HG03039 (cell line): ENCODE measurements at regions not wholly inside any gene's neighbourhood (a gene's known extent, or its start where the extent isn't known, plus 50 kb on each side); places are given as distances from the start of the nearest gene placed in this dataset.

Experiments used
- ATAC-seq: cut with Tn5 transposase; IDR thresholded peaks from one replicate; pipeline ENCODE4 v1.9.1; 2021; ENCODE audit warnings: mild to moderate bottlenecking, moderate library complexity; ENCODE audit not compliant: unreplicated experiment

DNA sequence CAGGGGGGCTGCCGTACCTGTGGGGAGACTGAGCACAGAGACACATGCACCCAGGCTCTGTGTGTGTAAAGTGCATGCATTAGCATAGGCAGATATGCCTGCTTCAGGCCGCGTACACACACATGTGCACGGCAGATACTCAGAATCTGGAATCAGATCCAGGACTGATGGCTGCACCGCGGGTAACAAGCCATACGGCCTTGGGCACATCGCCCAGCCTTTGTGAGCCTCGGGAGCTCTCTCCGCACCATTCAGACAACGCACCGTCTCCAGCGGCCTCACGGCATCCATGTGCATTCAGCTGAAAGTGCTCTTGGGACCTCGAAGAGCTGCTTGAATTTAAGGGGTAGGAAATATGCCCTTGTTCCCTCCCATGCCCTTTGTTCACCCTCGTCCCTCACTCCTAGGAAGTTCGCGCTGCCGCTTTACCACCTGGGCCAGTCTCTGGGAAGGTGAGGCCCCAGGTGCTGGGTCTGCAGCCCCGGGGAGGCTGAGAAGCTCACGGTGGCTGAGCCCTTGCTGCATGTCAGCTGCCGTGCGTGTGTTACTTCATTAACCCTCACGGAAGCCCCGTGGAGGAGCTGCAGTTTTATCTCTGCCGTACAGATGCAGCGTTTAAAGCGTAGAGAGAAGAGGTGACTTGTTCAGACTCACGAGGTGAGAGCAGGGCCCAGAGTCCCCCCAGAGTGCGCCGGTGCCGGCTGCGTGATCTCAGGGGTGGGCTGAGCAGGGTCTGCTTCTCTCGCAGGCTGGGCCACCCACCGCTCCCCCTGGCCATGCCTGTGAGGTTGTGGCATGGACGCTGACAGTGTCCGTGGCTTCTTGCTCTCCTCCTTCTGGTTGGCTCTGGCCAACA lies 377.7 kb upstream of the MYT1L start:
- no peak for ATAC-seq

DNA sequence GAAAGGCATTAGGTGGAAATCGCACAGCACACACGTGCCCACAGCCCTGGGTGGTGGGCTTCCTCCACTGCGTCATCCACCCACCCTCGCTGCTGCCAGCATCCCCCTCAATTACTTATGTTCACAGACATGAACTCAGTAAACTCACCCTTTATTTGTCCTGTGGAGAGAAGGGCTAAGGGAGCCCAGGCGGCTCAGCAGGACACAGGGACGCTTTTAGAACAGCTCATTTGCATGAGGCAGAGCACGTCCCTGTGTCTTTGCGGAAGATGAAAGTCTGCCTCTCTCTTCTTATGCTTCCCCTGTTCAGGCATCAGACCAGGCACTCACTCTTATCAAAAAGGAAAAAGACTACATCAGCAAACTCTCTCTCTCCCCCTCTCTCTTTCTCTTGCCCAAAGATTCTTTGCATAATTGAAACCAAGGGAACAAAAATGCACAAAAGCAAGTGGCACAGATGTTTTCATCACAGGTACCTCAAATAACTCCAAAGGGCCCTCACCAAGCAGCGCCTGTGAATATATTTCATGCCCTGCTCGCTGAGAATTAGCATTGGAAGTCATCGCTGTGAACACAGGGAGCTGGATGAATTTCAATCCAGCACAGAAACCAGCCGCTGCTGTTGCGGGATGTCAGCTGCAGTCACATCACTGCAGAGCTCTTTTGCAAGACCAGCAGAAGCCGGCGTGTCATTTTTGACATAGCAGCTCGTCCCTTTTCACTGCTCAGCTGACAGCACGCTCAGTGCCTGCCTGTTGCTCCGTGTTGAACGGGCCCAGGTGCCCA lies 376.3 kb upstream of the MYT1L start:
- ATAC-seq, result no peak

DNA sequence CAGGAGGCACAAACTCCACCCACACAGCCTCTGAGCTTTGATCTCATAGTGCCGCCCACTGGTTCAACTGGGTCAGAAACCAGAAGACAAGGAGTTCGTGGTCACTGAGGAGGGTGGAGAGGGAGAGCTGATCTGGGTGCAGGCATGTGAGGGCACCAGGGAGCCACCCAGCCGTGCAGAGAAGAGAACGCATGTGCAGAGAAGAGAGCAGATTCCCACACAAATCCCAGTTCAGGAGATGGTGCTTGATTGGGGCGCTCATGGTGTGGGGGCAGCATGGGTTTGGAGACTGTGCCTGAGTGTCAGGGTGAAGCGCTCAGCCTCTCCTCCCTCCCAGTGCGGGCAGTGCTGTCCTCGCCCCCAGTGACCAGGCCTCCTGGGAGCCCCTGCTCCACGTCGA lies 375.2 kb upstream of the MYT1L start:
- no peak for ATAC-seq

DNA sequence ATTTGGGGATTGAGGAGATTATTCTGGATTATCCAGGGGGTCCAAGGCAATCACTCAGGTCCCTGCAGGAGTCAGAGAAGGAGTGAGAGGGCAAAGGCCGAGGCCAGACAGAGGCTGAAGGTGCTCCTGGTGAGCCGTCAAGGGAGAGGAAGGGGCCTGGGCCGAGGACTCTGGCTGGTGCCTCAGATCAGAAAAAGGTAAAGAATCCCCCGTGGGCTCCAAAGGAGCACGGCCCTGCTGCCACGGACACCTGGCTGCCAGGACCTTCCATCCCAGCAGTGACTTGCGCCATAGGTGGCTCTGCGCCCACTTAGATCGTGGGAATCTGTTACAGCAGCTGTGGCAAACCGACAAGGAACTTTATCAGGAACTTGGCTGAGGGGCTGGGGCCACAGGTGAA lies 374.8 kb upstream of the MYT1L start:
- no peak for ATAC-seq

DNA sequence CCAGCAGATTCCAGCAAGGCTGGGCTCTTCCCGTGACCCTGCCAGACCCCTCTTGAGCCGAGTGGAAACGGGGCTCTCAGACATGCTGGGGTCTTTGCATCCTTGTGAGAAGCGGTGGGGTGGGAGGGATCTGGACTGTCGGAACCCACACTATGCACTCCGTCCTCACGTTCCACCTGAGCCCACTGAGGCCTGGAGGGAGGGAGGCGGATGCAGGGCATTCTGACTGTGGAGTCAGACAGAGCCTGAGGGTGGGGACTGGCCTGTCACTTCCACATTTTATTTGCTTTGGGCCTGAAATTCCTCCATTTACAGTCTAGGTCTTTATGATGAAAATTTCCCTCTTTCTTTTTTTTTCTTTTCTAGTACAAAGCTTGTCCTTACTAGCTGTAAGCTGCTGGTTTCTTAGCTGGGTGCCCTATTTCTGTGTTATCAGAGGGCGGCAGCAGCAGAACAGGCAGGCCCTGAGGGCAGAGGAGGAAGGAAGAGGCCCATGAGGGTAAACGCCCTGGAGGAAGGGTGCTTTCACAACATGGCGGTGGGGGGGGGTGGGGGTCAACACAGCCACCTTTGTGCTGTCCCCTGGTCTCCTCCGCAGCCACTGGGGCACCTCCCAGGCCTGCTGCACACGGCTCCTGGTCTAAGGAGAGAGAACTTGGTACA lies 373.5 kb upstream of the MYT1L start:
- no peak for ATAC-seq

DNA sequence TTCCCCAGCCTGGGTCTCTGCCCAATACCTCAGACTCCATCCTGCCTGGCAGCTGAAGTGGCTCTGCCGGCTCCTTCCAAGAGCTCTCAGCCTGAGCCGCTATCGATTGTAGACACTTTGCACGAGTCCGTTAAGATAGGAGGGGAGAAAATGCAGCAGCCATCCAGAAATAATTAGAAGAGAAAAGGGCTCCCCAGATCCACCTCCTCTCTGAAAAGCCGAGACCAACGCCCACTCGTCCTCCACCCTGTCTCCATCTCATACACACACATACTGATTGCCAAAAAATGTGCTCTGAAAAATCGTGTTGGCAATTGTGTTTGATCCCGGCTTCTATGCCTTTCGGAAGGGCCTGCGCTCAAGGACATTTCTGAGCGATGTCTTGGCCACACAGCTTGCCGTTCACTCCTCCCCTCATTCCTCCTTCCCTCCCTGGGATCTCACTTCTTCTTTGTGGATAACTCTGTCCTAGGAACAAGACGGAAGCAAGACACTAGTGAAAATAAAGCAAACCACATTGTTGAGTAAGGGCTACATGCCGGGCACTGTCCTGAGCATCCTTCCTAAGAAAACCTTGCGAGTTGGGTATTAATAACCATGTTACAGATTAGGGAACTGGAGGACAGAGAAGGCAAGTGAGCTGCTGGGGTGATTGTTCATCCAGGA lies 372.8 kb upstream of the MYT1L start:
- no peak for ATAC-seq

DNA sequence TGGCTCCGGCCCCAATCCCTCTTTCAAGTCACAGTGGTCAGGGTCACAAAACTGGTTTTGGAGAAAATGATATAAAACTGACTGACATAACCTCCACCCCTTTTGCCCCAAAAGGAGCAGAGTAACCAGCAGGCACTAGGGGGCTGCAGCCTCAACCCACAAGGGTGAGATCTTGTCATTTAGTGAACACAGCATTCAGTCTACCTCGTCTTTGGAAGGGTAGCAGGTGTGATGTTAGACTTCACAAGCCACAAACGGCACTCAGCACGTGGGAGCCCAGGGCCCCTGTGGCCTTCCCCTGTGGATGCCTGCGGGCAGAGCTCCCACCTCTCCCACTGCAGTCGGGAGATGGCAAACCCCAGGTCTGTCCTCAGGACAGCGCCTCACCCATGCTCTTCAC lies 372.1 kb upstream of the MYT1L start:
- ATAC-seq, result no peak

DNA sequence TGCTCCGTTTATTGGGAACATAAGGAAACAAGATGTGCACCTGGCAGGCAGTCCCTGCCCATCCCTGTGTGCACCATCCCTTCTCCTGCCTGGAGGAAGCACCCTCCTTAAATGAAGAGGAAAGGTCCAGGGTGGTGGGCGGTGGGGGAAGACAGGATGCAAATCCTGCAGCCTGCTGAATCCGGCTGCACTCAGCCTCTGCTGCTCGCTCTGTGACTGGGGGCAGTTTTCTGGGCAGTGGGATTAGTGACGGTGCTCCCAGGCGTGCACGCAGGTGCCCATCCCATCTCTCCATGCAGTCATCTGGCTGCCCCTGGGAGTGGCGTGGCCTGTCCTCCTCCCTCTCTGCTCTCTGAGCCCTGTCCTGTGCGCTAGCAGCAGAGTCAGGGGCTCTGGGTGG lies 371.3 kb upstream of the MYT1L start:
- no peak for ATAC-seq

DNA sequence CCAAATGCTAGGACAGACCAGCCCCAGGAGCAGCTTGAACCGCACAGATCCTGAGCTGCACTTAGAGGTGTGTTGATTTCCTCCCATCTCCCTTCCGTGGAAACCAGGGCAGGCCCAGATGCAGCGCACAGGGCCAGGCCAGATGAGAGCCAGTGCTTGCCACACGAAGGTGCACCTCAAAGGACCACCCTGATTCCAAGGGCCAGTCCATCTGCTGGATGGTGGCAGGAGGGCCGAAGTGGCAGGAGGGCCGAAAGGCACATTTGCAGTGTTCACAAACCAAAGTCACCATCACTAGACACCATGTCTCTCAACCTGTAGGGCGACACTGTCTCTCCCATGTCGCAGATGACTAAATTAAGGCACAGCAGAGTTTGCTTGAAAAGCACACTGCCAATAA lies 370.7 kb upstream of the MYT1L start:
- no peak for ATAC-seq

DNA sequence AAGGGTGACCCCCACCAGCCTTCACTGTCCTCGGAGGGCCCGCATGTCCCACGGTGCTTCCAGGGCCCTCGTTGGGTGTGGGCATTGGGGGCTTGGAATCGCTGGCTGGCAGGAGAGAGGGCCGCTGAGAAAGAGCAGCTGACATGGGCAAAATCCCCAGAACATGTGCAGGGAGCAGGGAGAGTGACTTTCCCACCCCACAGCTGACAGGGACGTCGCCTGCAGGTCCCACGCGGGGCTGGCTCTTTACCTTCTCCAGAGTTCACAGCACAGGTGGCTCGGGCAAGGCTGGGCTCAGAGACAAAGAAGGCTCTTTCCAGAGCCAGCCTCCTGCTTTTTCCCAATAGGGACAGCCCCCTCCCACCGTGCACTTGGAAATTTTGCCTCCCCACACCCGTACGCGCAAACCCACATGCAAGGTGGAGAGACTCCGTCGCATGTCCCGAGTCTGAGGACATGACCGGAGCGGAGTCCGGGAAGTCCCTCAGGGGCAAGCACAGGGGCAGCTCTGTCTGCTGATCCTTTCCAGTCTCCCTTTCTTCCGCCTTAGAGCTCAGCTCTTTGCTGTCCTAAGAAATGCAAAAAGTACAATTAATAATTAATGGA lies 370.2 kb upstream of the MYT1L start:
- ATAC-seq, result no peak

DNA sequence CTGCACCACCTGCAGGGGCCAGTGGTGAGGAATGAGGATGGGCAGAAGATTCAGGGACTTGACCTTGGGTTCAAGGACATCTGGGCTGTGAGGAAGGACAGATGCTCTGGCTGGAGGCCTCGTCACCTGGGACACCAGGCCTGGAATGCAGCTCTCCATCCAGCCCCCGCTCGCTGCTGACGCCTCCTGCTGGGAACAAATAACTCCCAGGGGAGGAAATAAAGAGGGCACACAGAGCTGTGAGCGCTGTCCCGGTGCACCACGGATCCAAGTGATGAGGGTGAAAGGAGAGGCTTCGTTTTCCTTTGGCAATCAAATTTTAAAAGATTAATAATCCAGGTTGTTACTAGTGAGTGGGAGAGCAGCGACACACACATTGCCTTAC lies 368.0 kb upstream of the MYT1L start:
- ATAC-seq, result no peak

DNA sequence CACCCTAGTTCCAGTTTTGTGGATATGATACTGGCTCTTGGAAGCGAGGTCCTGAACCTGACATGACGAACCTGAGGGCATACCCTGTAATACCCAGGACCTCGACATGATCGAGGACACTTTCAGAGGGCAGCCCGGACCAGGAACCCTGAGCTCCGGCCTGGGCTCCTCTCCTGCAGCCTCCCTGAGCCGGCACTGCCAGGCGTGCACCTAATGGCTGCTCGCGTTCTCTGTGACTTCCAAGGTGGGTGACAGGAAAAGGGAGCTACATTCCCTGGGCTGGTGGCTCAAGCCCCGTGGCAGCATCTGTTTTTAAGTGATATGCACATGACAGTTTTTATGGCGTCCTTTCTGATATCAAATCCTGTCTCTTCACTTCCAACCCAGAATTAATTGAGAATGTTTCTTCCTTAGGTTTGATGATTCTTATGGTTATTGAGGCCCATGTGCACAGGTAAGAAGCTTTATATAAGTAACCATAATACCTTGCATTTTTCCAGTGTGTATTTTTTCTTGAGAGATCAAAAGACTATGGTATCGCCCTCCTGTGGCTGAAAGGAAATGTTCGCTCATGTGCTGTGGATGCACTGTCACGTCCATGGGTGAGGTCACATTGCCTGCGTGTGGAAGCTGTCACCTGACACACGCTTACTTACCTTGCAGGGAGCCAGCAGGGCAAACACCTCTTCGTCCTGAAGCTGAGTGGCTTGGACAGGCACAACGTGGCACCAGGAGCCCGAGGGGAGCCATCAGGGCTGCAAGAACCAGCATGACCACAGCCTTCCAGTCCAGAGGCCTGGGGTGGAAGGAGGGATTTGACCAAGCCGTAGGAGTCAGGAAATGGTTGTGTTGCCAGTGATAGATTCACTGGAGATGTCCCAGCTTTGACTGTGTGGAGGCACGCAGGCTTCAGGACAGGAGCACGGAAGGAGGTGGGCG lies 367.4 kb upstream of the MYT1L start:
- ATAC-seq, result no peak

DNA sequence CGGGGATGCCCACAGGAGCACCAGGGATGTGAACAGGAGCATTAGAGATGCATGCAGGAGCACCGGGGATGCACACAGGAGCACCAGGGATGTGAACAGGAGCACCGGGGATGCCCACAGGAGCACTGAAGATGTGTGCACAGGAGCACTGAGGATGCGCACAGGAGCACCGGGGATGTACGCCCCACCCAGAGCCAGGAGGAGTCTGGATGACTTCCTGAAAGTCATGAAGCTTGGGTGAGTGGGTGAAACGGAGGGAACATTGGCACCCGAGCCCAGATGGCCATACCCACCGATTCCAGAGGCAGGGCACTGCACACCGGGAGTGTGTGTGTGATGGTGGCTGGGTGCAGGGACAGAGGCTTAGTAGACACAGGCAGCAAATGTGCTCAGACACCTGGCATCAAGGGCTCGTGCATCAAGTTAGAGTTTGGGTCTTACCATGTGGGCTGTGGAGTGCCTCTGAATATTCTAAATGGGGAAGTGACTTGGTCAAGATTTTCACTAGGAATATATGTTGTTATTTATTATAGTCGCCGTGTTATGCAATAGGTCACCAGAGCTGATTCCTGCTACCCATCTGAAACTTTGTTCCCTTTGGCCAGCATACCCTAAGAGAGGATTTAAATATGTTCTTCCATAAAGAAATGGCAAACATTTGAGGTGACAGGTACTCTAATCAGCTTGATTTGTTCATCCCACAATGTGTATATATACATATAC lies 365.8 kb upstream of the MYT1L start:
- no peak for ATAC-seq

DNA sequence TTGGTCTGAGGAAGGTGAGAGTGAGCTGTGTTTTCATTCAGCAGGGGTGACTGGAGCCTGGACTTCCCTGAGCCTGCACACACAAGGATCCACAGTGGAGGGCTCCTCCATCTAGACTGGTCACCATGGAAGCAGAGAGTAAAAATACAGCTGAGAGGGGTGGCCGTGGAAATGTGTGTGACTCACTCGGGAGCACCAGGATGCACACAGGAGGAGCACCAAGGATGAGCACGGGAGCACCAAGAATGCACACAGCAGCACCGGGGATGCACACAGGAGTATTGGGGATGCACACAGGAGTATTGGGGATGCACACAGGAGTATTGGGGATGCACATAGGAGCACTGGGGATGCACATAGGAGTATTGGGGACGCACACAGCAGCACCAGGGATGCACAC lies 365.2 kb upstream of the MYT1L start:
- no peak for ATAC-seq

DNA sequence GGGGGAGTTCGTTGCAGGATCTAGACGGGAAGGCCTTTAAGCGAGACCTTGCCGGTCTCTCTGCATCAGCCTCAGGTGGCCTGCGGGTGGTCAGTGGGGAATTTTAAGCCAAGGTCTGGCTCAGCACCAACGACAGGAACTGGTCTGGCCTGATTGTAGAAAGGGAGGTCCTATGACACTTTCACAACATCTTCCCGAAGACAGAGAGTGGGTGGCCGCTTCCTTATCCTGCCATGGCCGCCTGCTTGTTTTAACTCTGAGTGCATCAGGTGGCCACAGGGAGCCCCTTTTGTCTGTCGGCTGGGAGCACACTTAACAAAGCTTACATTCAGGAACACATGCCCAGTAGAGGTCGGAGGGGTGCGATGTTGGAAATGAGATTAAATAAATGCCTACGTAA lies 363.7 kb upstream of the MYT1L start:
- no peak for ATAC-seq

DNA sequence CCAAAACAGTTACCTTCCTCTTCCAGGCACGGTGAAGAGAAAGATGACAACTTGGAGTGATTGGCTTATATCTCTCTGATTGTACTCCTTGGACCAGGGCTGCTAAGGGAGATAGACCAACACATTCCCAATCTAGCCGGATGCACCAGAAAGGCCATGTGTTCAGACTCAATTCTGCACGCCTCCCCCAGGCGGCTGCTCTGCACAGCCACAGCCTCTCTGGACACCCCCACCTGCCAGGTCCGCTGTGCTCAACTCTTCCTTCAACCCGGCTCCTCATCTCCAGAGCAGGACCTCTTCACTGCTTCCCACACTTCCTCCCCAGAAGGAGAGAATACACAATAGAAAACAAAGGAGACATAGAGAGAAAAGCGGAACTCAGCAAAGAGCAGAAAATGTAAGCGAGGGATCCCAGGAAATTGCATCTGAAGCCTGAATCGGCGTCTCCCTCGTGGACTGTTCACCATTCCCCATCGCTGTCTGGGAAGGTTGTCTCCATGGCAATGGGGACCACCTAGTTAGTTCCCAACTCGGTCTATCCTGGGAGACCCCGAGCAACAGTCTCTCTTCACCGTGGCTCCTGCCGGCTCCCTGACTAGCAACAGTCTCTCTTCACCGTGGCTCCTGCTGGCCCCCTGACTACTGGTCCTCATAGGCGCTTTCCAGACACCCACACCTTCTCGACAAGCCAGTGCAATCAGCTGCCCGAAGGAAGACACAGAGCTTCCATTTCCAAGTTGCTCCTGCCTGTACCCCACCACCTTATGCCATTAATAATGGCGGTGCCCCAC lies 361.7 kb upstream of the MYT1L start:
- no peak for ATAC-seq

DNA sequence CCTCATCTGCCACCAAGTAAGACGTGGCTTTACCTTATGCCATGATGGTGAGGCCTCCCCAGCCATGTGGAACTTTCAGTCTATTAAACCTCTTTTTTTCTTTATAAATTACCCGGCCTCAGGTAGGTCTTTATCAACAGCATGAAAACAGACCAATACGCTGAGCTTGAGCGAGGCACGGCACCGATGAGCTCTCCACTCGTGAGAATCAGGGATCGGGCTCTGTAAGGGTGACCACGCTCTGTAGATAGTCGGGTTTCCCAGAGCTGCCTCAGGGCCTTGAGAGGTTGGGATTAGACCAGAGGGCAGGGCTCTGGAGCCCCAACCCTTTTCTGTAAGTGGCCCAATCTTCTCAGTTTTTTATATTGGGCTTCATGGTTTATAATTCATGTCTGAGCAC lies 360.3 kb upstream of the MYT1L start:
- no peak for ATAC-seq

DNA sequence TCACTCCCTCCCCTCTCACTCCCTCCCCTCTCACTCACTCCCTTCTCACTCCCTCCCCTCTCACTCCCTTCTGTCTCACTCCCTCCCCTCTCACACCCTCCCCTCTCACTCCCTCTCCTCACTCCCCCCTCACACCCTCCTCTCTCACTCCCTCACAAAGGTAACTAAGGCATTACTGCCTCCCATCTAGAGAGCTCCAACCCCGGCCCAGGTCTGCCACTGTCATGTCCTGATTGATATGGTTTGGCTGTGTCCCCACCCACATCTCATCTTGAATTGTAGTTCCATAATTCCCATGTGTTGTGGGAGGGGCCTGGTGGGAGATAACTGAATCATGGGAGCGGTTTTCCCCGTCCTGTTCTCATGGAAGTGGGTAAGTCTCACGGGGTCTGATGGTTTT lies 359.9 kb upstream of the MYT1L start:
- no peak for ATAC-seq
